Cardiac fibroblast (primary cell): ENCODE measurements at regions not wholly inside any gene's neighbourhood (a gene's known extent, or its start where the extent isn't known, plus 50 kb on each side); places are given as distances from the start of the nearest gene placed in this dataset.
"Not testable (repeated sequence)": the region's sequence is repeated elsewhere in the genome, so short reads cannot be mapped to it uniquely, and the experiment has no call there.

Experiments used
- DNase-seq, 2 donors: peaks; one replicate each; pipeline versions ENCODE4 v3.0.0 to v3.0.0-alpha.2; 2010; ENCODE audit warnings: low read depth in 2 of 2
- H3K4me3 ChIP-seq, 2 donors: replicated peaks in 1 of 2; 1 replicate in 1 of 2; 2 replicates in 1 of 2; pipeline ENCODE4 v1.5.1; 2011; ENCODE audit warnings: low read depth in 2 of 2, low read length in 2 of 2, mild to moderate bottlenecking in 2 of 2, moderate library complexity in 1 of 2
- CTCF ChIP-seq: IDR thresholded peaks from one replicate; pipeline ENCODE4 v1.5.1; 2011; ENCODE audit warnings: low read depth, mild to moderate bottlenecking, low read length, inconsistent platforms

- TF ChIP-seq CTCF, result no peak
- no peak for DNase-seq
- H3K4me3 ChIP-seq, result no peak overlapping the region
These were observed 336.2 kb downstream of the ZNF674 start for GRCh38 chrX:46209037-46209436.

- TF ChIP-seq CTCF, result no peak
- DNase-seq, result peak in 1 of 2 donors; percentile 35
- no peak overlapping the region for H3K4me3 ChIP-seq
These were observed 336.9 kb downstream of the ZNF674 start for GRCh38 chrX:46208225-46208854.

- H3K4me3 ChIP-seq, result no peak overlapping the region
- DNase-seq, result peak in 1 of 2 donors; percentile 6
- TF ChIP-seq CTCF, result no peak
These were observed 340.3 kb downstream of the ZNF674 start for GRCh38 chrX:46204721-46205422.

GRCh38 chrX:46202733-46203514 is 342.3 kb downstream of the ZNF674 start:
- TF ChIP-seq CTCF, result no peak
- DNase-seq, result no peak
- no peak overlapping the region for H3K4me3 ChIP-seq

GRCh38 chrX:46200413-46200812 is 344.8 kb downstream of the ZNF674 start:
- H3K4me3 ChIP-seq, result no peak overlapping the region
- no peak for DNase-seq
- TF ChIP-seq CTCF, result no peak

GRCh38 chrX:46198858-46199257 is 346.4 kb downstream of the ZNF674 start:
- H3K4me3 ChIP-seq, result no peak overlapping the region
- peak in 1 of 2 donors; percentile 6 for DNase-seq

GRCh38 chrX:46186811-46187106 is 358.5 kb downstream of the ZNF674 start:
- not testable (repeated sequence) for DNase-seq, H3K4me3 ChIP-seq

More at GRCh38 chrX:46198858-46199257, 346.4 kb downstream of the ZNF674 start:
- no peak for TF ChIP-seq CTCF
